H1 (cell line): ENCODE measurements at regions not wholly inside any gene's neighbourhood (a gene's known extent, or its start where the extent isn't known, plus 50 kb on each side); places are given as distances from the start of the nearest gene placed in this dataset.
A peak's percentile ranks its signal among the peaks of the same experiment; 100 is the strongest.

Experiments
- CTCF ChIA-PET: fragments of 300-600 bp; sonication (Branson Sonifier 250); formaldehyde crosslinking; loops from one replicate; lab custom pipeline; 2021; ENCODE audit not compliant: partially characterized antibody; lab: Charles Lee
- POLR2A ChIA-PET: fragments of 300-600 bp; sonication (Branson Sonifier 250); formaldehyde crosslinking; loops from one replicate; lab custom pipeline; 2021; ENCODE audit warnings: inconsistent platforms; ENCODE audit not compliant: partially characterized antibody; lab: Charles Lee
- DNase-seq, 2 experiments: peaks; one replicate each; pipeline versions ENCODE4 v3.0.0 to v3.0.0-alpha.2; 2010 to 2022; ENCODE audit warnings: low spot score in 2 of 2, low read depth in 1 of 2, mixed read lengths in 1 of 2
- FAIRE-seq: peaks from 2 replicates; lab custom pipeline; 2011; peaks lifted over from hg19 to GRCh38; lab: Jason Lieb, UNC
- H2AFZ ChIP-seq: 2 replicates; pipeline ENCODE4 v1.8.1; 2012; ENCODE audit warnings: low read length, inconsistent platforms
- H2AK5ac ChIP-seq: 2 replicates; pipeline ENCODE4 v1.6.1; 2013; ENCODE audit warnings: low read depth, low read length
- H2BK120ac ChIP-seq: replicated peaks from 2 replicates; pipeline ENCODE3; 2013; ENCODE audit warnings: low read depth, low read length, inconsistent platforms
- H2BK12ac ChIP-seq: 2 replicates; pipeline ENCODE4 v1.6.1; 2013; ENCODE audit warnings: low read depth, low read length
- H2BK15ac ChIP-seq: 2 replicates; pipeline ENCODE4 v1.6.1; 2013; ENCODE audit warnings: low read length
- H2BK20ac ChIP-seq: 2 replicates; pipeline ENCODE4 v1.6.1; 2013; ENCODE audit warnings: low read length
- H2BK5ac ChIP-seq: 2 replicates; pipeline ENCODE4 v1.6.1; 2013; ENCODE audit warnings: low read depth, low read length
- H3K14ac ChIP-seq: 2 replicates; pipeline ENCODE4 v1.6.1; 2013; ENCODE audit warnings: inconsistent platforms; ENCODE audit not compliant: insufficient read length
- H3K18ac ChIP-seq: 2 replicates; pipeline ENCODE4 v1.6.1; 2013; ENCODE audit warnings: low read length; ENCODE audit errors: extremely low read depth
- H3K23ac ChIP-seq: 2 replicates; pipeline ENCODE4 v1.6.1; 2013; ENCODE audit warnings: inconsistent platforms; ENCODE audit not compliant: insufficient read length
- H3K23me2 ChIP-seq: 2 replicates; pipeline ENCODE4 v1.6.1; 2013; ENCODE audit warnings: low read depth, low read length
- H3K27ac ChIP-seq: 2 replicates; pipeline ENCODE4 v1.6.1; 2011; ENCODE audit warnings: low read depth, low read length, inconsistent platforms
- H3K27me3 ChIP-seq, 4 experiments: replicated peaks in 1 of 4; 1 replicate in 1 of 4; 2 replicates in 3 of 4; pipeline versions ENCODE4 v1.6.1 to v1.8.1; 2011 to 2013; ENCODE audit warnings: low read length in 3 of 4, mild to moderate bottlenecking in 3 of 4, inconsistent platforms in 2 of 4, mixed read lengths in 2 of 4, moderate library complexity in 1 of 4; ENCODE audit not compliant: control insufficient read depth in 3 of 4, insufficient read depth in 3 of 4; ENCODE audit errors: extremely low read depth in 1 of 4
- H3K36me3 ChIP-seq, 4 experiments: 2 replicates each; pipeline versions ENCODE4 v1.6.1 to v1.8.1; 2011 to 2013; ENCODE audit warnings: mild to moderate bottlenecking in 4 of 4, low read length in 3 of 4, moderate library complexity in 2 of 4, control low read depth in 1 of 4, inconsistent platforms in 1 of 4; ENCODE audit not compliant: insufficient read depth in 4 of 4, control insufficient read depth in 2 of 4
- H3K4ac ChIP-seq: replicated peaks from 2 replicates; pipeline ENCODE3; 2013; ENCODE audit warnings: low read length, low read depth, mixed read lengths, inconsistent platforms; ENCODE audit not compliant: insufficient read length
- H3K4me1 ChIP-seq, 4 experiments: replicated peaks in 1 of 4; 1 replicate in 1 of 4; 2 replicates in 3 of 4; pipeline versions ENCODE4 v1.6.1 to v1.8.1; 2011 to 2013; ENCODE audit warnings: low read length in 3 of 4, inconsistent platforms in 2 of 4, mixed read lengths in 1 of 4; ENCODE audit not compliant: insufficient read depth in 4 of 4, control insufficient read depth in 3 of 4
- H3K4me2 ChIP-seq, 2 experiments: 2 replicates each; pipeline versions ENCODE4 v1.6.1 to v1.8.1; 2011 to 2013; ENCODE audit warnings: low read depth in 2 of 2, low read length in 2 of 2, control low read depth in 1 of 2, inconsistent platforms in 1 of 2, mild to moderate bottlenecking in 1 of 2; ENCODE audit not compliant: insufficient read depth in 1 of 2
- H3K4me3 ChIP-seq, 4 experiments: fragments of 200-600, 300-600 bp in 1 of 4; sonication (generic), shearing (Covaris generic), sonication (Bioruptor Twin) in 1 of 4; 2 replicates each; pipeline versions ENCODE4 v1.5.1 to v1.8.1; 2011 to 2016; ENCODE audit warnings: low read length in 4 of 4, low read depth in 3 of 4, control low read depth in 2 of 4, inconsistent platforms in 2 of 4, mild to moderate bottlenecking in 2 of 4, mixed read lengths in 1 of 4, moderate library complexity in 1 of 4; ENCODE audit not compliant: insufficient read depth in 2 of 4; ENCODE audit errors: extremely low read depth in 1 of 4
- H3K56ac ChIP-seq: replicated peaks from 2 replicates; pipeline ENCODE3; 2013; ENCODE audit warnings: low read depth, mild to moderate bottlenecking, mixed read lengths, low read length, inconsistent platforms; ENCODE audit not compliant: insufficient read length
- H3K79me1 ChIP-seq: 2 replicates; pipeline ENCODE4 v1.6.1; 2013; ENCODE audit warnings: low read depth, low read length, control low read depth
- H3K79me2 ChIP-seq, 2 experiments: 2 replicates each; pipeline versions ENCODE4 v1.6.1 to v1.8.1; 2012 to 2013; ENCODE audit warnings: low read length in 2 of 2, mild to moderate bottlenecking in 2 of 2, inconsistent platforms in 1 of 2; ENCODE audit not compliant: insufficient read depth in 2 of 2, control insufficient read depth in 1 of 2
- H3K9ac ChIP-seq, 4 experiments: replicated peaks in 1 of 4; 1 replicate in 1 of 4; 2 replicates in 3 of 4; pipeline versions ENCODE4 v1.6.1 to v1.8.1; 2011 to 2013; ENCODE audit warnings: low read depth in 3 of 4, low read length in 3 of 4, control low read depth in 2 of 4, mild to moderate bottlenecking in 2 of 4, moderate library complexity in 2 of 4, inconsistent platforms in 1 of 4; ENCODE audit errors: extremely low read depth in 1 of 4
- H3K9me3 ChIP-seq, 2 experiments: 2 replicates each; pipeline versions ENCODE4 v1.6.1 to v1.8.1; 2012 to 2013; ENCODE audit warnings: mild to moderate bottlenecking in 2 of 2, moderate library complexity in 2 of 2, control low read depth in 1 of 2, inconsistent platforms in 1 of 2, low read depth in 1 of 2, low read length in 1 of 2, mixed read lengths in 1 of 2; ENCODE audit not compliant: insufficient read depth in 2 of 2
- H4K20me1 ChIP-seq, 2 experiments: replicated peaks in 1 of 2; 2 replicates each; pipeline versions ENCODE3 to v1.8.1; 2011 to 2013; ENCODE audit warnings: inconsistent platforms in 2 of 2, low read length in 2 of 2, mild to moderate bottlenecking in 1 of 2; ENCODE audit not compliant: insufficient read depth in 2 of 2, control insufficient read depth in 1 of 2
- H4K5ac ChIP-seq: 2 replicates; pipeline ENCODE4 v1.6.1; 2013; ENCODE audit warnings: low read length, low read depth, mixed read lengths, inconsistent platforms; ENCODE audit not compliant: insufficient read length
- H4K8ac ChIP-seq: 2 replicates; pipeline ENCODE4 v1.8.0; 2013; ENCODE audit warnings: mild to moderate bottlenecking, moderate library complexity, low read length, inconsistent platforms; ENCODE audit not compliant: insufficient read depth; ENCODE audit errors: extremely low read depth
- H4K91ac ChIP-seq: replicated peaks from 2 replicates; pipeline ENCODE3; 2013; ENCODE audit warnings: low read length, mixed read lengths, inconsistent platforms; ENCODE audit not compliant: insufficient read length
- ASH2L ChIP-seq: fragments of 200-600, 300-600 bp; sonication (generic); IDR thresholded peaks from one replicate; pipeline ENCODE4 v1.7.1; 2017; ENCODE audit warnings: low read length
- CEBPB ChIP-seq: IDR thresholded peaks from 2 replicates; pipeline ENCODE4 v1.6.1; 2012; ENCODE audit warnings: low read depth, low read length
- JUN ChIP-seq: IDR thresholded peaks from 2 replicates; pipeline ENCODE4 v1.6.1; 2011; ENCODE audit warnings: low read depth, mild to moderate bottlenecking, improper control_type of control experiment, low read length
- NRF1 ChIP-seq: IDR thresholded peaks from 2 replicates; pipeline ENCODE4 v1.6.1; 2011; ENCODE audit warnings: mild to moderate bottlenecking, low read depth, low read length, improper control_type of control experiment
- POLR2A ChIP-seq, 2 experiments: IDR thresholded peaks; 1 replicate in 1 of 2; 2 replicates in 1 of 2; pipeline ENCODE4 v1.6.1; 2011; ENCODE audit warnings: low read depth in 2 of 2, low read length in 2 of 2, mild to moderate bottlenecking in 2 of 2; ENCODE audit errors: control extremely low read depth in 1 of 2
- POU5F1 ChIP-seq: IDR thresholded peaks from 2 replicates; pipeline ENCODE4 v1.6.1; 2011; ENCODE audit warnings: low read depth, mild to moderate bottlenecking, low read length, moderate library complexity
- SIX5 ChIP-seq: IDR thresholded peaks from 2 replicates; pipeline ENCODE4 v1.6.1; 2011; ENCODE audit warnings: mild to moderate bottlenecking, low read depth, low read length
- SP2 ChIP-seq: IDR thresholded peaks from 2 replicates; pipeline ENCODE4 v1.6.1; 2012; ENCODE audit warnings: mild to moderate bottlenecking, low read length, inconsistent platforms
- WGBS, 2 experiments: shearing (Covaris generic) in 1 of 2; methylation state at CpG; one replicate each; pipeline versions ENCODE4 v1.1.6 to v1.1.7; 2013 to 2015; ENCODE audit warnings: low lambda C conversion rate in 2 of 2, mixed read lengths in 2 of 2, inconsistent platforms in 1 of 2, low coverage in 1 of 2, missing lambda C conversion rate in 1 of 2; ENCODE audit not compliant: insufficient replicate concordance in 2 of 2, insufficient coverage in 1 of 2, insufficient read length in 1 of 2; ENCODE audit errors: extremely low coverage in 1 of 2, missing lambda C conversion rate in 1 of 2; 5-methylcytosine and 5-hydroxymethylcytosine counted together

- Histone ChIP-seq H3K14ac (no peak overlapping the region), H3K23ac (no peak overlapping the region), H2BK15ac (no peak overlapping the region), H2BK20ac (no peak overlapping the region), H3K9me3 (peaks cover 6% of the 10 kb centered on the region in 2 experiments; a peak in 2 of 4 replicates), H3K18ac (no peak overlapping the region), H3K79me2 (no peaks in the 10 kb centered on the region), H3K27me3 (peaks cover 0 to 2% (median 0%) of the 10 kb centered on the region in 4 experiments; a peak in 1 of 7 replicates), H3K4me3 (no peak overlapping the region), H3K9ac (no peak overlapping the region), H3K56ac (no peak overlapping the region), H3K4me1 (peaks cover 0 to 6% (median 5%) of the 10 kb centered on the region in 4 experiments; a peak in 4 of 7 replicates), H4K91ac (no peak overlapping the region), H4K20me1 (no peaks in the 10 kb centered on the region), H2AFZ (no peak overlapping the region), H4K5ac (no peak overlapping the region), H3K23me2 (no peaks in the 10 kb centered on the region), H3K79me1 (no peaks in the 10 kb centered on the region), H2AK5ac (no peak overlapping the region), H2BK120ac (no peak overlapping the region), H4K8ac (no peak overlapping the region), H2BK5ac (no peak overlapping the region), H3K36me3 (no peaks in the 10 kb centered on the region), H3K4me2 (no peak overlapping the region), H2BK12ac (no peak overlapping the region), H3K27ac (no peak overlapping the region), H3K4ac (no peak overlapping the region)
- FAIRE-seq (no peak), DNase-seq (peak in 1 of 2 experiments; percentile 29)
- POLR2A ChIA-PET = interaction anchor here (0.5 kb wide), 1 partner anchor 170 kb away, joined by 3 read pairs; no protein-coding TSS in a partner anchor
- WGBS, 2 experiments = 88% methylated on average over 9 of the region's 9 CpGs; no CpG with 5 or more reads in 1 of the 2 experiments
- TF ChIP-seq SIX5 (no peak), SP2 (no peak), NRF1 (no peak), JUN (no peak), CEBPB (no peak), ASH2L (no peak), POLR2A (IDR thresholded peaks at IDR 0.05; ENCODE audit: control extremely low read depth in 1 of 2, low read depth in 2 of 2, low read length in 2 of 2) (no peak), POU5F1 (no peak)
- CTCF ChIA-PET = interaction anchor here (1.1 kb wide), 1 partner anchor 90 kb away, joined by 3 read pairs; no protein-coding TSS in a partner anchor
These were observed 261.9 kb upstream of the FOXF1 start for GRCh38 chr16:86248310-86248905.
